ENCODE measurements at regions not wholly inside any gene's neighbourhood (a gene's known extent, or its start where the extent isn't known, plus 50 kb on each side); places are given as distances from the start of the nearest gene placed in this dataset.

DNA sequence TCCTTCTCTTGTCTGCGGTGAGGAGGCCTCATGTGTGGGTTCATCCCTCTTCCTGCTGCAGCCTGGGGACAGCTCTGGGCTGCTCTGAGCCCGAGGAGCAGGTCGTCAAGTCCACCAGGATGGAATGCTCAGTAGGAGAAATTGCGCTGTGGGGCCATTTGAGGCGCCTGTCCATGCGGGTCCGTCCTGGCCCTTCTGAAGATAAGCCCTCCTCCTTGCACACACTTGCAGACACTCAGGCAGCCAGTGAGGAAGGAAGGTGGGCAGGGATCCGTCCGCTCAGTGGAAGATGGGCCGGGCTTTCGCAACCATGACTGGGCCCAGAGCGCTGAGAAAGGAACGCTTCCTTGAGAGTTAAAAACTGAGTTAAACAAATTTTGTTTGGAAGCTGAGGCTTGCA is 356.8 kb downstream of the GLRX3 start:
- Mint-ChIP-seq H3K4me3 (no peak overlapping the region), H3K9me3 (peaks cover 100% of the 10 kb centered on the region), H3K4me1 (no peaks in the 10 kb centered on the region), H3K27ac (no peak overlapping the region), H3K27me3 (ENCODE audit: insufficient read depth, low read depth, poor library complexity) (peaks cover 4% of the 10 kb centered on the region), H3K36me3 (ENCODE audit: low read depth) (peaks cover 54% of the 10 kb centered on the region)
- Histone ChIP-seq H3K9me2 (ENCODE audit: insufficient read depth) (no peaks in the 10 kb centered on the region), H3K4me2 (no peak overlapping the region), H3K4me3 (no peak overlapping the region), H3K79me2 (replicated peaks; ENCODE audit: insufficient read depth) (no peaks in the 10 kb centered on the region), H3K27me3 (ENCODE audit: insufficient read depth) (no peaks in the 10 kb centered on the region), H3K36me3 (ENCODE audit: insufficient read depth) (no peaks in the 10 kb centered on the region), H3K4me1 (ENCODE audit: insufficient read depth) (no peaks in the 10 kb centered on the region), H4K20me1 (replicated peaks; ENCODE audit: insufficient read depth) (no peaks in the 10 kb centered on the region), H3F3A (replicated peaks; ENCODE audit: low read depth) (no peaks in the 10 kb centered on the region), H2AFZ (no peak overlapping the region), H3K27ac (ENCODE audit: low read depth) (no peak overlapping the region)
- TF ChIP-seq, protein P1, sequence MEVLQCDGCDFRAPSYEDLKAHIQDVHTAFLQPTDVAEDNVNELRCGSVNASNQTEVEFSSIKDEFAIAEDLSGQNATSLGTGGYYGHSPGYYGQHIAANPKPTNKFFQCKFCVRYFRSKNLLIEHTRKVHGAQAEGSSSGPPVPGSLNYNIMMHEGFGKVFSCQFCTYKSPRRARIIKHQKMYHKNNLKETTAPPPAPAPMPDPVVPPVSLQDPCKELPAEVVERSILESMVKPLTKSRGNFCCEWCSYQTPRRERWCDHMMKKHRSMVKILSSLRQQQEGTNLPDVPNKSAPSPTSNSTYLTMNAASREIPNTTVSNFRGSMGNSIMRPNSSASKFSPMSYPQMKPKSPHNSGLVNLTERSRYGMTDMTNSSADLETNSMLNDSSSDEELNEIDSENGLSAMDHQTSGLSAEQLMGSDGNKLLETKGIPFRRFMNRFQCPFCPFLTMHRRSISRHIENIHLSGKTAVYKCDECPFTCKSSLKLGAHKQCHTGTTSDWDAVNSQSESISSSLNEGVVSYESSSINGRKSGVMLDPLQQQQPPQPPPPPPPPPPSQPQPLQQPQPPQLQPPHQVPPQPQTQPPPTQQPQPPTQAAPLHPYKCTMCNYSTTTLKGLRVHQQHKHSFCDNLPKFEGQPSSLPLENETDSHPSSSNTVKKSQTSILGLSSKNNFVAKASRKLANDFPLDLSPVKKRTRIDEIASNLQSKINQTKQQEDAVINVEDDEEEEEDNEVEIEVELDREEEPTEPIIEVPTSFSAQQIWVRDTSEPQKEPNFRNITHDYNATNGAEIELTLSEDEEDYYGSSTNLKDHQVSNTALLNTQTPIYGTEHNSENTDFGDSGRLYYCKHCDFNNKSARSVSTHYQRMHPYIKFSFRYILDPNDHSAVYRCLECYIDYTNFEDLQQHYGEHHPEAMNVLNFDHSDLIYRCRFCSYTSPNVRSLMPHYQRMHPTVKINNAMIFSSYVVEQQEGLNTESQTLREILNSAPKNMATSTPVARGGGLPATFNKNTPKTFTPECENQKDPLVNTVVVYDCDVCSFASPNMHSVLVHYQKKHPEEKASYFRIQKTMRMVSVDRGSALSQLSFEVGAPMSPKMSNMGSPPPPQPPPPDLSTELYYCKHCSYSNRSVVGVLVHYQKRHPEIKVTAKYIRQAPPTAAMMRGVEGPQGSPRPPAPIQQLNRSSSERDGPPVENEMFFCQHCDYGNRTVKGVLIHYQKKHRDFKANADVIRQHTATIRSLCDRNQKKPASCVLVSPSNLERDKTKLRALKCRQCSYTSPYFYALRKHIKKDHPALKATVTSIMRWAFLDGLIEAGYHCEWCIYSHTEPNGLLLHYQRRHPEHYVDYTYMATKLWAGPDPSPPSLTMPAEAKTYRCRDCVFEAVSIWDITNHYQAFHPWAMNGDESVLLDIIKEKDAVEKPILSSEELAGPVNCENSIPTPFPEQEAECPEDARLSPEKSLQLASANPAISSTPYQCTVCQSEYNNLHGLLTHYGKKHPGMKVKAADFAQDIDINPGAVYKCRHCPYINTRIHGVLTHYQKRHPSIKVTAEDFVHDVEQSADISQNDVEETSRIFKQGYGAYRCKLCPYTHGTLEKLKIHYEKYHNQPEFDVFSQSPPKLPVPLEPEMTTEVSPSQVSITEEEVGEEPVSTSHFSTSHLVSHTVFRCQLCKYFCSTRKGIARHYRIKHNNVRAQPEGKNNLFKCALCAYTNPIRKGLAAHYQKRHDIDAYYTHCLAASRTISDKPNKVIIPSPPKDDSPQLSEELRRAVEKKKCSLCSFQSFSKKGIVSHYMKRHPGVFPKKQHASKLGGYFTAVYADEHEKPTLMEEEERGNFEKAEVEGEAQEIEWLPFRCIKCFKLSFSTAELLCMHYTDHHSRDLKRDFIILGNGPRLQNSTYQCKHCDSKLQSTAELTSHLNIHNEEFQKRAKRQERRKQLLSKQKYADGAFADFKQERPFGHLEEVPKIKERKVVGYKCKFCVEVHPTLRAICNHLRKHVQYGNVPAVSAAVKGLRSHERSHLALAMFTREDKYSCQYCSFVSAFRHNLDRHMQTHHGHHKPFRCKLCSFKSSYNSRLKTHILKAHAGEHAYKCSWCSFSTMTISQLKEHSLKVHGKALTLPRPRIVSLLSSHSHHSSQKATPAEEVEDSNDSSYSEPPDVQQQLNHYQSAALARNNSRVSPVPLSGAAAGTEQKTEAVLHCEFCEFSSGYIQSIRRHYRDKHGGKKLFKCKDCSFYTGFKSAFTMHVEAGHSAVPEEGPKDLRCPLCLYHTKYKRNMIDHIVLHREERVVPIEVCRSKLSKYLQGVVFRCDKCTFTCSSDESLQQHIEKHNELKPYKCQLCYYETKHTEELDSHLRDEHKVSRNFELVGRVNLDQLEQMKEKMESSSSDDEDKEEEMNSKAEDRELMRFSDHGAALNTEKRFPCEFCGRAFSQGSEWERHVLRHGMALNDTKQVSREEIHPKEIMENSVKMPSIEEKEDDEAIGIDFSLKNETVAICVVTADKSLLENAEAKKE (CRISPR knock-in tag; IDR thresholded peaks at IDR 0.05) = no peak
- no peak for TF ChIP-seq EZH2phosphoT487 (IDR thresholded peaks at IDR 0.05; ENCODE audit: unreplicated experiment)
- TF ChIP-seq EZH2 (IDR thresholded peaks at IDR 0.05; ENCODE audit: low read depth, unreplicated experiment) = no peak
- TF ChIP-seq JUNB (IDR thresholded peaks at IDR 0.05; ENCODE audit: unreplicated experiment) = no peak
- TF ChIP-seq, protein P2, sequence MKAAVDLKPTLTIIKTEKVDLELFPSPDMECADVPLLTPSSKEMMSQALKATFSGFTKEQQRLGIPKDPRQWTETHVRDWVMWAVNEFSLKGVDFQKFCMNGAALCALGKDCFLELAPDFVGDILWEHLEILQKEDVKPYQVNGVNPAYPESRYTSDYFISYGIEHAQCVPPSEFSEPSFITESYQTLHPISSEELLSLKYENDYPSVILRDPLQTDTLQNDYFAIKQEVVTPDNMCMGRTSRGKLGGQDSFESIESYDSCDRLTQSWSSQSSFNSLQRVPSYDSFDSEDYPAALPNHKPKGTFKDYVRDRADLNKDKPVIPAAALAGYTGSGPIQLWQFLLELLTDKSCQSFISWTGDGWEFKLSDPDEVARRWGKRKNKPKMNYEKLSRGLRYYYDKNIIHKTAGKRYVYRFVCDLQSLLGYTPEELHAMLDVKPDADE (IDR thresholded peaks at IDR 0.05) = no peak
- ATAC-seq (no peak), DNase-seq (ENCODE audit: low spot score) (no peak)

Measured in GM23338 (cell line).